Astrocyte of the spinal cord (primary cell): ENCODE measurements at regions not wholly inside any gene's neighbourhood (a gene's known extent, or its start where the extent isn't known, plus 50 kb on each side); places are given as distances from the start of the nearest gene placed in this dataset.
"Not testable (repeated sequence)": the region's sequence is repeated elsewhere in the genome, so short reads cannot be mapped to it uniquely, and the experiment has no call there.

Experiments
- DNase-seq: peaks from one replicate; pipeline ENCODE4 v3.0.0; 2011; ENCODE audit warnings: low read depth, low spot score
- H3K4me3 ChIP-seq: 2 replicates; pipeline ENCODE4 v1.5.1; 2011; ENCODE audit warnings: low read depth, mild to moderate bottlenecking, low read length, moderate library complexity
- CTCF ChIP-seq: IDR thresholded peaks from 2 replicates; pipeline ENCODE4 v1.5.1; 2012; ENCODE audit warnings: low read depth, mild to moderate bottlenecking, low read length, inconsistent platforms
- in situ Hi-C: cut with HindIII; loops from 2 replicates; pipeline ENCODE4 v1.10.0; 2017; ENCODE audit warnings: low sequenced_read_pairs

- no peak overlapping the region for H3K4me3 ChIP-seq
- in situ Hi-C loops: no loop called here
- no peak for TF ChIP-seq CTCF
- DNase-seq: no peak
Measured at GRCh38 chr1:101588677-101589076, 351.9 kb downstream of the S1PR1 start.

- peak; percentile 84 for DNase-seq
- no peak for TF ChIP-seq CTCF
- in situ Hi-C loops: no loop called here
- no peak overlapping the region for H3K4me3 ChIP-seq
Measured at GRCh38 chr1:101592845-101593244, 356.0 kb downstream of the S1PR1 start.

- no peak overlapping the region for H3K4me3 ChIP-seq
- in situ Hi-C loops: no loop called here
- no peak for TF ChIP-seq CTCF
- DNase-seq: no peak
Measured at GRCh38 chr1:101595881-101596374, 359.1 kb downstream of the S1PR1 start.

GRCh38 chr1:101600615-101601014 lies 363.8 kb downstream of the S1PR1 start:
- in situ Hi-C loops, DNase-seq, H3K4me3 ChIP-seq: not testable (repeated sequence)

- DNase-seq: no peak
Measured at GRCh38 chr1:101603726-101604125, 366.9 kb downstream of the S1PR1 start.

GRCh38 chr1:101605878-101606277 lies 369.1 kb downstream of the S1PR1 start:
- DNase-seq: no peak
- no peak overlapping the region for H3K4me3 ChIP-seq
- in situ Hi-C loops: no loop called here
- no peak for TF ChIP-seq CTCF

More at GRCh38 chr1:101603726-101604125, 366.9 kb downstream of the S1PR1 start:
- no peak overlapping the region for H3K4me3 ChIP-seq
- in situ Hi-C loops: no loop called here
- no peak for TF ChIP-seq CTCF

- no peak for TF ChIP-seq CTCF
- H3K4me3 ChIP-seq: no peak overlapping the region
- in situ Hi-C loops: no loop called here
- DNase-seq: no peak
Measured at GRCh38 chr1:101613546-101613945, 376.7 kb downstream of the S1PR1 start.
